ENCODE measurements at regions not wholly inside any gene's neighbourhood (a gene's known extent, or its start where the extent isn't known, plus 50 kb on each side); places are given as distances from the start of the nearest gene placed in this dataset.

DNA sequence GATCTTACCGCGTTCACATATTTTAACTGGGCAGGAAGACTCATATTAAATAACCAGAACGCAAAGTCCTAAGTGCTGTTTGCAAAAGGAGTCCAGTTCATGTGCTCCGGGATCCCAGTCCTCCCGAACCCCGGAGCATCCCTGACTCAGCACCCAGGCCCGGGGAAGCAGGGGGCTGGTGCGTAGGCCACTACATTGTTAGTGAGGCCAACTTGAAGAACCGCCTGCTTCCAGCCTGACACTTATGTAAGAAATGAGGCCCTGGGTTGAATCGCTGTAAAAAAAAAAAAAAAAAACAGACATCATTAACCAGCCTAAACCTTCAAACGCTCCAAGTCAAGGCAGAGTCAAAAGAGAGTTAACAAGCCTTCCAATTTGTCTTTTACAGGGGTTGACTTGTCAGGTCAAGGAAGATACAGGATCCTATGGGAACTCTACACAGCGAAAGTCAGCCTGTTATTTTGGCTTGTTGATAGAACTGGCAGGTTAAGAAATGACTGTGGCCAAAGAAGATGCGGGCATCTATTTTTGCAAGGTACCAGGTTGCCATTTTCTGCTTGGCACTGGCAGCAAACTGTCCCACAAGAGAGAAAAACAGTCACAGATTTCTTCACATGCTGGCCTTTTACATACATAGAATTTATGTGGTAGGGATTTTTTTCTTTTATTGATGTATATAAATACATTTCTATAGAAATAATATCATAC, 93.3 kb downstream of the ACTL7B start:
- 72% methylated on average over 13 of the region's 13 CpGs for WGBS (ENCODE audit: low lambda C conversion rate, missing lambda C conversion rate)
- Histone ChIP-seq H3K4me3 (no peak overlapping the region), H3K27ac (no peak overlapping the region), H4K20me1 (ENCODE audit: insufficient read depth, poor library complexity, severe bottlenecking) (no peaks in the 10 kb centered on the region), H3K9me2 (replicated peaks; ENCODE audit: insufficient read depth) (no peaks in the 10 kb centered on the region), H3K27me3 (no peaks in the 10 kb centered on the region), H3K9me3 (ENCODE audit: low read depth) (no peaks in the 10 kb centered on the region), H3K36me3 (replicated peaks; ENCODE audit: insufficient read depth, low read depth) (no peaks in the 10 kb centered on the region), H3K79me2 (no peaks in the 10 kb centered on the region), H2AFZ (no peak overlapping the region), H3K4me2 (no peak overlapping the region), H3K4me1 (ENCODE audit: insufficient read depth) (no peaks in the 10 kb centered on the region)
- TF ChIP-seq, protein P1, sequence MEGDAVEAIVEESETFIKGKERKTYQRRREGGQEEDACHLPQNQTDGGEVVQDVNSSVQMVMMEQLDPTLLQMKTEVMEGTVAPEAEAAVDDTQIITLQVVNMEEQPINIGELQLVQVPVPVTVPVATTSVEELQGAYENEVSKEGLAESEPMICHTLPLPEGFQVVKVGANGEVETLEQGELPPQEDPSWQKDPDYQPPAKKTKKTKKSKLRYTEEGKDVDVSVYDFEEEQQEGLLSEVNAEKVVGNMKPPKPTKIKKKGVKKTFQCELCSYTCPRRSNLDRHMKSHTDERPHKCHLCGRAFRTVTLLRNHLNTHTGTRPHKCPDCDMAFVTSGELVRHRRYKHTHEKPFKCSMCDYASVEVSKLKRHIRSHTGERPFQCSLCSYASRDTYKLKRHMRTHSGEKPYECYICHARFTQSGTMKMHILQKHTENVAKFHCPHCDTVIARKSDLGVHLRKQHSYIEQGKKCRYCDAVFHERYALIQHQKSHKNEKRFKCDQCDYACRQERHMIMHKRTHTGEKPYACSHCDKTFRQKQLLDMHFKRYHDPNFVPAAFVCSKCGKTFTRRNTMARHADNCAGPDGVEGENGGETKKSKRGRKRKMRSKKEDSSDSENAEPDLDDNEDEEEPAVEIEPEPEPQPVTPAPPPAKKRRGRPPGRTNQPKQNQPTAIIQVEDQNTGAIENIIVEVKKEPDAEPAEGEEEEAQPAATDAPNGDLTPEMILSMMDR (IDR thresholded peaks at IDR 0.05; ENCODE audit: poor library complexity), result no peak
- TF ChIP-seq EZH2 (IDR thresholded peaks at IDR 0.05; ENCODE audit: borderline replicate concordance) (no peak), EZH2phosphoT487 (IDR thresholded peaks at IDR 0.05; ENCODE audit: low read depth, severe bottlenecking, unreplicated experiment) (no peak)
- DNase-seq (ENCODE audit: low spot score), result no peak

DNA sequence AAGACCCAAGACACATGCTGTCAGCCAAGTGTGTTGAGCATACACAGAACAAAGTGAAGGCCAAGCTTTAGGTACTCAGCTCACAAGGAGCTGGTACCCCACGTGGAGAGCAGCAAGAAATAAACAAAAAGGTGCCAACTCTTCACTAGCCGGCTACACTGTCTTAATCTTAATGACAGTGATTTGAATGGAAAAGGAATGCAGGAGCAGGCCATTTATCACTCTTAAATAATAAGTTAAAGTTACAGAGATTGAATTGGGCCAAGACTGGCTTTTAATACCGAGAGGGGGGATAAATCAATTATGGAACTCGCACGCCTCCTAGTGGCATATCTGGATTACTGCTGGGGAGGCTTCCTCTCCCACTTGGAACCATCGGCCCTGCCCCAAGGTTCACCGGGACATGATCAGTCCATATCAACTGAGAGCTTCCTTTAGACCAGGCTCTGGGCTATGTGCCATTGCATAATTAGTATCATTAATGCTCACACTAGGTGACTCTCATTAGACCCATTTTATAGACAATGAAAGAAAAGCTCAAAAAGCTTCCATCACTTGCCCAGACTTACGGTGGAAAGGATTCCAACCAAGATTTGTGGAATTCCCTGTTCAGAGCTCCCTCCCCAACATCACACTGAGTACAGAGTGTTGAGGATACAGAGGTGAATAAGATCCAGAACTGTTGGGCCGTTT, 94.0 kb downstream of the ACTL7B start:
- Histone ChIP-seq H4K20me1 (ENCODE audit: insufficient read depth, poor library complexity, severe bottlenecking) (no peaks in the 10 kb centered on the region), H3K36me3 (replicated peaks; ENCODE audit: insufficient read depth, low read depth) (no peaks in the 10 kb centered on the region), H3K27me3 (no peaks in the 10 kb centered on the region), H3K79me2 (no peaks in the 10 kb centered on the region), H3K9me2 (replicated peaks; ENCODE audit: insufficient read depth) (no peaks in the 10 kb centered on the region), H3K27ac (peak overlapping the region; percentile 19), H3K4me1 (ENCODE audit: insufficient read depth) (no peaks in the 10 kb centered on the region), H3K4me2 (no peak overlapping the region), H2AFZ (no peak overlapping the region), H3K4me3 (no peak overlapping the region), H3K9me3 (ENCODE audit: low read depth) (no peaks in the 10 kb centered on the region)
- 32% methylated on average over 9 of the region's 9 CpGs for WGBS (ENCODE audit: low lambda C conversion rate, missing lambda C conversion rate)
- TF ChIP-seq EZH2 (IDR thresholded peaks at IDR 0.05; ENCODE audit: borderline replicate concordance), result no peak
- TF ChIP-seq, protein P1 (IDR thresholded peaks at IDR 0.05; ENCODE audit: poor library complexity), result peak; percentile 88
- no peak for TF ChIP-seq EZH2phosphoT487 (IDR thresholded peaks at IDR 0.05; ENCODE audit: low read depth, severe bottlenecking, unreplicated experiment)
- DNase-seq (ENCODE audit: low spot score), result peak; percentile 82

DNA sequence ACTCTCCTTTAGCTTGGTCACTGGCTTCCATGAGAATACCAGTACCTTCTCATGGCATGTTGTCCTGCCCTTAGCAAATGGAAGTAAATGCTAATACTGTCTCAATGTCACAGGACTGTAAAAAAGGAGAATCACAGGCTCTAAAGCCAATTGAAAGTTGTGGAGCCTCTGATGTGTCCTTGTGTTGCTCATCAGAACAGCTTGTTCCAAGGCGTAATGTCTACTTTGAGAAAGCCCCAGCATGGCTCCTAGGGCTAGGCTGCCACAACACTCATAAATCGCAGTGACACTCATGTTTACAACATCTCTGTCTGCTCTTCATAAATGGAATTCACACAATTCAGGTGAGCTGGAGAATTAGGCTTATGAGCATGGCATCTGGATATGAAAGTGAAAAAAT, 94.9 kb downstream of the ACTL7B start:
- Histone ChIP-seq H3K27ac (peak overlapping the region; percentile 19), H3K9me3 (ENCODE audit: low read depth) (no peaks in the 10 kb centered on the region), H3K4me3 (no peak overlapping the region), H2AFZ (no peak overlapping the region), H3K9me2 (replicated peaks; ENCODE audit: insufficient read depth) (no peaks in the 10 kb centered on the region), H3K4me2 (no peak overlapping the region), H4K20me1 (ENCODE audit: insufficient read depth, poor library complexity, severe bottlenecking) (no peaks in the 10 kb centered on the region), H3K79me2 (no peaks in the 10 kb centered on the region), H3K36me3 (replicated peaks; ENCODE audit: insufficient read depth, low read depth) (no peaks in the 10 kb centered on the region), H3K27me3 (no peaks in the 10 kb centered on the region), H3K4me1 (ENCODE audit: insufficient read depth) (no peaks in the 10 kb centered on the region)
- TF ChIP-seq EZH2phosphoT487 (IDR thresholded peaks at IDR 0.05; ENCODE audit: low read depth, severe bottlenecking, unreplicated experiment) (no peak), EZH2 (IDR thresholded peaks at IDR 0.05; ENCODE audit: borderline replicate concordance) (no peak)
- TF ChIP-seq, protein P1 (IDR thresholded peaks at IDR 0.05; ENCODE audit: poor library complexity), result no peak
- WGBS (ENCODE audit: low lambda C conversion rate, missing lambda C conversion rate), result 100% methylated on average over 2 of the region's 2 CpGs
- DNase-seq (ENCODE audit: low spot score), result no peak
